NCI-H2107 (cell line): ENCODE measurements at regions not wholly inside any gene's neighbourhood (a gene's known extent, or its start where the extent isn't known, plus 50 kb on each side); places are given as distances from the start of the nearest gene placed in this dataset.

Experiments used
- DNase-seq: peaks from one replicate; lab custom pipeline; 2025; lab: John Stamatoyannopoulos, UW

- DNase-seq = no peak
Observed at GRCh38 chr13:112246731-112247470, 129.3 kb upstream of the SPACA7 start.

GRCh38 chr13:112247471-112248405 is 128.4 kb upstream of the SPACA7 start:
- DNase-seq = peak; percentile 10

- no peak for DNase-seq
Observed at GRCh38 chr13:112248406-112248760, 127.8 kb upstream of the SPACA7 start.

GRCh38 chr13:112248862-112249592 is 127.1 kb upstream of the SPACA7 start:
- DNase-seq = peak; percentile 23

GRCh38 chr13:112249644-112250610 is 126.2 kb upstream of the SPACA7 start:
- DNase-seq = no peak

- DNase-seq = no peak
Observed at GRCh38 chr13:112250788-112251445, 125.2 kb upstream of the SPACA7 start.

GRCh38 chr13:112251930-112252585 is 124.1 kb upstream of the SPACA7 start:
- DNase-seq = no peak

GRCh38 chr13:112252804-112253590 is 123.2 kb upstream of the SPACA7 start:
- DNase-seq = no peak

- DNase-seq = no peak
Observed at GRCh38 chr13:112253631-112254030, 122.5 kb upstream of the SPACA7 start.

- no peak for DNase-seq
Observed at GRCh38 chr13:112254061-112254818, 121.9 kb upstream of the SPACA7 start.

- no peak for DNase-seq
Observed at GRCh38 chr13:112254900-112255299, 121.3 kb upstream of the SPACA7 start.

GRCh38 chr13:112255550-112256120 is 120.5 kb upstream of the SPACA7 start:
- DNase-seq = no peak

- no peak for DNase-seq
Observed at GRCh38 chr13:112256716-112257494, 119.2 kb upstream of the SPACA7 start.

- DNase-seq = no peak
Observed at GRCh38 chr13:112259511-112259910, 116.6 kb upstream of the SPACA7 start.

GRCh38 chr13:112260108-112261055 is 115.8 kb upstream of the SPACA7 start:
- no peak for DNase-seq

GRCh38 chr13:112261924-112262323 is 114.2 kb upstream of the SPACA7 start:
- no peak for DNase-seq
